ENCODE measurements at regions not wholly inside any gene's neighbourhood (a gene's known extent, or its start where the extent isn't known, plus 50 kb on each side); places are given as distances from the start of the nearest gene placed in this dataset.

DNA sequence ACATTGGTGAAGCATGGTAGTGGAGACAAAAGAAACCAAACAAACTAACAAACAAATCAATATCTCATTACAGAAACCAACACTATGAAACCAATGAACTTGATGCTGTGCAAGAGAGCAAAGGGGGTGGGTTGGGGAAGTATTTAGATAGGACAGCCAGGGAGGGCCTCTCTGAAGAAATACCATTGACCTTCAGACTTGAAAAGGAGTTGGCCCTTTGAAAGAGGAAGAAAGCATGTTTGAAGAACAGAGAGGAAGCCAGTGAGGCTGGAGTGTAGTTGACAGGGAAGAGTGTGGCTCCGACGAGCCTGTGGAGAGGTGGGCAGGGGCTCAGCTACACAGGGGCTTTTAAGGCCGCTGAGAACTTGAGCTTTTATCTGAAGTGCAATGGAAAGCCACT, 151.0 kb upstream of the GATA6 start:
- Mint-ChIP-seq H3K36me3 (no peaks in the 10 kb centered on the region), H3K9me3 (peaks cover 3 to 8% (median 5%) of the 10 kb centered on the region in 3 donors), H3K27me3 (peaks cover 3 to 11% of the 10 kb centered on the region in 2 donors), H3K27ac (no peak overlapping the region), H3K4me3 (no peak overlapping the region), H3K4me1 (no peaks in the 10 kb centered on the region)
- no peak for ATAC-seq (replicated peaks in 1 of 4)
- POLR2A ChIA-PET = no interaction called here
- no peaks in the 10 kb centered on the region for H3K4me1 ChIP-seq (ENCODE audit: control insufficient read depth in 1 of 2, extremely low read depth in 1 of 2, insufficient read depth in 2 of 2, low read length in 2 of 2)
- H3K36me3 ChIP-seq (ENCODE audit: control insufficient read depth in 2 of 2, extremely low read depth in 1 of 2, insufficient read depth in 1 of 2, low read length in 1 of 2) = no peaks in the 10 kb centered on the region
- no peak overlapping the region for H3K4me3 ChIP-seq (ENCODE audit: control insufficient read depth in 1 of 2, extremely low read depth in 1 of 2, low read length in 1 of 2)
- H3K9me3 ChIP-seq = no peaks in the 10 kb centered on the region
- WGBS (ENCODE audit: insufficient coverage) = 36% methylated on average over 2 of the region's 3 CpGs
- H3K27me3 ChIP-seq (replicated peaks in 1 of 2; ENCODE audit: control insufficient read depth in 2 of 2, extremely low read depth in 1 of 2, insufficient read depth in 2 of 2, low read length in 1 of 2) = no peaks in the 10 kb centered on the region
- DNase-seq = no peak
- no peak overlapping the region for H3K27ac ChIP-seq (ENCODE audit: low read length)
- CTCF ChIA-PET = no interaction called here

GRCh38 chr18:22019193-22019592, 150.2 kb upstream of the GATA6 start:
- no peaks in the 10 kb centered on the region for H3K4me1 Mint-ChIP-seq
- ChIA-PET POLR2A (no interaction called here), CTCF (no interaction called here)
- no peak for ATAC-seq (replicated peaks in 1 of 4)
- H3K36me3 Mint-ChIP-seq = no peaks in the 10 kb centered on the region
- H3K4me3 Mint-ChIP-seq = no peak overlapping the region
- WGBS (ENCODE audit: insufficient coverage) = 48% methylated on average over 3 of the region's 5 CpGs
- Histone ChIP-seq H3K4me3 (ENCODE audit: control insufficient read depth in 1 of 2, extremely low read depth in 1 of 2, low read length in 1 of 2) (no peak overlapping the region), H3K36me3 (ENCODE audit: control insufficient read depth in 2 of 2, extremely low read depth in 1 of 2, insufficient read depth in 1 of 2, low read length in 1 of 2) (no peaks in the 10 kb centered on the region), H3K27me3 (replicated peaks in 1 of 2; ENCODE audit: control insufficient read depth in 2 of 2, extremely low read depth in 1 of 2, insufficient read depth in 2 of 2, low read length in 1 of 2) (no peaks in the 10 kb centered on the region), H3K27ac (ENCODE audit: low read length) (no peak overlapping the region), H3K4me1 (ENCODE audit: control insufficient read depth in 1 of 2, extremely low read depth in 1 of 2, insufficient read depth in 2 of 2, low read length in 2 of 2) (no peaks in the 10 kb centered on the region), H3K9me3 (no peaks in the 10 kb centered on the region)
- H3K9me3 Mint-ChIP-seq = peaks cover 0 to 3% (median 2%) of the 10 kb centered on the region in 3 donors
- no peak for DNase-seq
- H3K27ac Mint-ChIP-seq = no peak overlapping the region
- H3K27me3 Mint-ChIP-seq = peaks cover 3 to 7% of the 10 kb centered on the region in 2 donors

DNA sequence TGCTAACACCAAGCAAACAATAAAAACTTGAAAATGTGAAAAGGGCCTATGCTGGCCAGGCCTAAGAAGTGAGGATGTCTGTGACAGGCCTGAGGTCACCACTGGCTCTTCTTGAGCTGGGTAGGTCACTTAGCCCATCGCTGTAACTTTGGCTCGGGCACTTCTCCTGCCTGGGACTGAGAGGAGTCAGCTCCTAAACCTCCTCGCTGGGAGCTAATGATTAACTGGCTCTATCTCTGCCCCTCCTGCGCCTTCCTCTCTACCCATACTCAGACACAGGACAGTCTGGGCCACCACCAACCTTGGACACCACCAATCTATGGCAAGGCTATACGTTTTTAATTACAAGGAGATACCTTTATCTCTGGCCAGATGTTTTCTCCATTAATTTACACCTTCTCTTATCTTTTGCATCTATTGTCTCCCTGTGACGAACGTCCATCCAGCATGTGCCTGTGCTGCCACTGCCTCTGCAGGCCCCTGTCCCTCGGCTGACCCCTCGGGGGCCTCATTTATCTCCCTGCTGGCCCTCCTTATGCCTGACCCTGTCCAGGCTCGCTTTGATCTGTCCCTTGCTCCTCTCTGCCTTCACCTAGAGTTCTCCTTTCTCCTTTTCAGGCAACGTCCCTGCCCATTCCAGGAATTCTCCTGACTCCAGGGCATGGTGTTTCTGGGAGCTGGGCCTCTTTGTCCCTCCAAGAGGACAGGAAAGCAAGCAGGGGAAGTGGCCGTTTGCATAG, 149.1 kb upstream of the GATA6 start:
- H3K4me1 ChIP-seq (ENCODE audit: control insufficient read depth in 1 of 2, extremely low read depth in 1 of 2, insufficient read depth in 2 of 2, low read length in 2 of 2) = no peaks in the 10 kb centered on the region
- Mint-ChIP-seq H3K9me3 (peaks cover 0 to 2% (median 2%) of the 10 kb centered on the region in 3 donors), H3K4me1 (no peaks in the 10 kb centered on the region), H3K4me3 (no peak overlapping the region), H3K27me3 (peaks cover 3 to 5% of the 10 kb centered on the region in 2 donors), H3K27ac (no peak overlapping the region), H3K36me3 (no peaks in the 10 kb centered on the region)
- H3K27me3 ChIP-seq (replicated peaks in 1 of 2; ENCODE audit: control insufficient read depth in 2 of 2, extremely low read depth in 1 of 2, insufficient read depth in 2 of 2, low read length in 1 of 2) = no peaks in the 10 kb centered on the region
- no peaks in the 10 kb centered on the region for H3K9me3 ChIP-seq
- H3K4me3 ChIP-seq (ENCODE audit: control insufficient read depth in 1 of 2, extremely low read depth in 1 of 2, low read length in 1 of 2) = no peak overlapping the region
- H3K36me3 ChIP-seq (ENCODE audit: control insufficient read depth in 2 of 2, extremely low read depth in 1 of 2, insufficient read depth in 1 of 2, low read length in 1 of 2) = no peaks in the 10 kb centered on the region
- 73% methylated on average over 10 of the region's 12 CpGs for WGBS (ENCODE audit: insufficient coverage)
- no peak for ATAC-seq (replicated peaks in 1 of 4)
- ChIA-PET CTCF (no interaction called here), POLR2A (no interaction called here)
- no peak for DNase-seq
- H3K27ac ChIP-seq (ENCODE audit: low read length) = no peak overlapping the region

DNA sequence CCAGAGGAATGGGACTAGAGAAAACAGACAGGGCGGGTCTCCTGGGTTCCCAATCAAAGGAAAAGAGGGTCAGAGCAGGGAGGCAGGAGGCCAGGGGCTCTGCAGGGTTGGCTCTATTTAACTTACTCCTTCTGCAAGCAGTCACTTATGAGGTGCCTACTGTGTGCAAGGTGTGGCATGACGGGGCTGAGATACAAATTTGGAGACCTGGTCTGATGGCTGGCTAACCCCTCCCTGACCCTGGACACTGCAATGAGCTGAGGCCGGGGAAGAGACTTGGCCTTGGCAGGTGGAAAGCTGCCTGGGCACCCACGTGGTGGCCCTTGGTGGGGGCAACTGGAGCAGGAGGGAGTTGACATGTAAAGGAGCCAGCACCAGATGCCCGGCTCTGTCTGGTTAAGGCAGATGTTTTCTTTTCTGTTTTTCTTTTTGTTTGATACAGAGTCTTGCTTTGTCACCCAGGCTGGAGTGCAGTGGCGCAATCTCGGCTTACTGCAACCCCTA, 148.5 kb upstream of the GATA6 start:
- H3K9me3 ChIP-seq = no peaks in the 10 kb centered on the region
- no peaks in the 10 kb centered on the region for H3K4me1 ChIP-seq (ENCODE audit: control insufficient read depth in 1 of 2, extremely low read depth in 1 of 2, insufficient read depth in 2 of 2, low read length in 2 of 2)
- no peak for ATAC-seq (replicated peaks in 1 of 4)
- ChIA-PET POLR2A (no interaction called here), CTCF (no interaction called here)
- no peak overlapping the region for H3K4me3 Mint-ChIP-seq
- no peaks in the 10 kb centered on the region for H3K36me3 ChIP-seq (ENCODE audit: control insufficient read depth in 2 of 2, extremely low read depth in 1 of 2, insufficient read depth in 1 of 2, low read length in 1 of 2)
- H3K4me1 Mint-ChIP-seq = no peaks in the 10 kb centered on the region
- DNase-seq = no peak
- no peak overlapping the region for H3K4me3 ChIP-seq (ENCODE audit: control insufficient read depth in 1 of 2, extremely low read depth in 1 of 2, low read length in 1 of 2)
- no peak overlapping the region for H3K27ac ChIP-seq (ENCODE audit: low read length)
- H3K27me3 ChIP-seq (replicated peaks in 1 of 2; ENCODE audit: control insufficient read depth in 2 of 2, extremely low read depth in 1 of 2, insufficient read depth in 2 of 2, low read length in 1 of 2) = no peaks in the 10 kb centered on the region
- no peaks in the 10 kb centered on the region for H3K36me3 Mint-ChIP-seq
- H3K9me3 Mint-ChIP-seq = peaks cover 0 to 2% (median 0%) of the 10 kb centered on the region in 3 donors
- peaks cover 3 to 4% of the 10 kb centered on the region in 2 donors for H3K27me3 Mint-ChIP-seq
- no peak overlapping the region for H3K27ac Mint-ChIP-seq
- WGBS (ENCODE audit: insufficient coverage) = 71% methylated on average over 5 of the region's 7 CpGs

DNA sequence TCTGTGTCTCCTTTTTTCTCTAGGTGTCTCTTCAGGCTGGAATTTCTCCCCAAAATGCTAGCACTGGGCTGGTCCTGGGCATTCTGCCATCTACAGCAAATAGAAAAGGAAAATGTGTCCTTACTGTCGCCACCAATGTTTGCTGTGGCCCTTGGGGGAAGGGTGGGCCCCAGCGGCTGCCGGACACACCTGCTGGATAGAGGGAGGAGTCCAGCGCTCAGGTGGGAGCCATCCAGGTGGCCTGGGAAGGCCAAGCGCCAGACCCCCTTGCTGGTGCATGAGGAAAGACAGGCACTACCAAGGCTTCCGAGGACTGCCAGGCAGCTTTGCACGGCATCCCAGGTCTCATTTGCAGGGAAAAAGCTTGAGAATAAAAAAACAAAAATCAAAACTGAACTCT, 147.7 kb upstream of the GATA6 start:
- ATAC-seq (replicated peaks in 1 of 4) = no peak

GRCh38 chr18:22024924-22025323, 144.5 kb upstream of the GATA6 start:
- Histone ChIP-seq H3K4me3 (ENCODE audit: control insufficient read depth in 1 of 2, extremely low read depth in 1 of 2, low read length in 1 of 2) (no peak overlapping the region), H3K27ac (ENCODE audit: low read length) (no peak overlapping the region), H3K36me3 (ENCODE audit: control insufficient read depth in 2 of 2, extremely low read depth in 1 of 2, insufficient read depth in 1 of 2, low read length in 1 of 2) (no peaks in the 10 kb centered on the region), H3K9me3 (no peaks in the 10 kb centered on the region), H3K4me1 (ENCODE audit: control insufficient read depth in 1 of 2, extremely low read depth in 1 of 2, insufficient read depth in 2 of 2, low read length in 2 of 2) (no peaks in the 10 kb centered on the region), H3K27me3 (replicated peaks in 1 of 2; ENCODE audit: control insufficient read depth in 2 of 2, extremely low read depth in 1 of 2, insufficient read depth in 2 of 2, low read length in 1 of 2) (peaks cover 0 to 4% of the 10 kb centered on the region in 2 experiments)
- ChIA-PET CTCF (no interaction called here), POLR2A (no interaction called here)
- Mint-ChIP-seq H3K4me3 (no peak overlapping the region), H3K27me3 (no peaks in the 10 kb centered on the region), H3K27ac (no peak overlapping the region), H3K36me3 (no peaks in the 10 kb centered on the region), H3K9me3 (no peaks in the 10 kb centered on the region), H3K4me1 (no peaks in the 10 kb centered on the region)
- no CpG with 5 or more reads among the region's 3 CpGs for WGBS (ENCODE audit: insufficient coverage)
- DNase-seq = no peak
- no peak for ATAC-seq (replicated peaks in 1 of 4)

More for the DNA sequence above, 147.7 kb upstream of the GATA6 start:
- Histone ChIP-seq H3K36me3 (ENCODE audit: control insufficient read depth in 2 of 2, extremely low read depth in 1 of 2, insufficient read depth in 1 of 2, low read length in 1 of 2) (no peaks in the 10 kb centered on the region), H3K4me1 (ENCODE audit: control insufficient read depth in 1 of 2, extremely low read depth in 1 of 2, insufficient read depth in 2 of 2, low read length in 2 of 2) (no peaks in the 10 kb centered on the region), H3K9me3 (no peaks in the 10 kb centered on the region), H3K4me3 (ENCODE audit: control insufficient read depth in 1 of 2, extremely low read depth in 1 of 2, low read length in 1 of 2) (no peak overlapping the region), H3K27me3 (replicated peaks in 1 of 2; ENCODE audit: control insufficient read depth in 2 of 2, extremely low read depth in 1 of 2, insufficient read depth in 2 of 2, low read length in 1 of 2) (peaks cover 0 to 4% of the 10 kb centered on the region in 2 experiments), H3K27ac (ENCODE audit: low read length) (no peak overlapping the region)
- ChIA-PET CTCF (no interaction called here), POLR2A (no interaction called here)
- H3K36me3 Mint-ChIP-seq = no peaks in the 10 kb centered on the region
- H3K4me1 Mint-ChIP-seq = no peaks in the 10 kb centered on the region
- no peak overlapping the region for H3K27ac Mint-ChIP-seq
- no peaks in the 10 kb centered on the region for H3K9me3 Mint-ChIP-seq
- 96% methylated on average over 7 of the region's 7 CpGs for WGBS (ENCODE audit: insufficient coverage)
- no peak for DNase-seq
- no peak overlapping the region for H3K4me3 Mint-ChIP-seq
- H3K27me3 Mint-ChIP-seq = peaks cover 2 to 4% of the 10 kb centered on the region in 2 donors
